CD4-positive, alpha-beta T cell (primary cell): ENCODE measurements at regions not wholly inside any gene's neighbourhood (a gene's known extent, or its start where the extent isn't known, plus 50 kb on each side); places are given as distances from the start of the nearest gene placed in this dataset.

Source experiments
- ATAC-seq: fragments of 200-7000 bp; cut with Tn5 transposase; one replicate; pipeline ENCODE4 v1.10.0; 2022; ENCODE audit warnings: mild to moderate bottlenecking; ENCODE audit not compliant: poor library complexity
- CTCF ChIA-PET: fragments of 350-600 bp; sonication (Branson Sonifier 250); formaldehyde crosslinking; loops from one replicate; lab custom pipeline; 2021; ENCODE audit warnings: antibody characterized with exemption, inconsistent platforms; lab: Charles Lee
- POLR2A ChIA-PET: fragments of 350-600 bp; sonication (Branson Sonifier 250); formaldehyde crosslinking; loops from one replicate; lab custom pipeline; 2021; ENCODE audit warnings: antibody characterized with exemption, inconsistent platforms; lab: Charles Lee
- DNase-seq, 14 experiments: peaks; one replicate each; pipeline ENCODE4 v3.0.0-alpha.2; 2013 to 2020; ENCODE audit warnings: mixed read lengths in 2 of 14
- H3K27ac ChIP-seq, 2 donors: one replicate each; pipeline versions ENCODE4 v1.5.1 to v1.7.0; 2013; ENCODE audit warnings: low read length in 2 of 2, low read depth in 1 of 2, mild to moderate bottlenecking in 1 of 2
- H3K27me3 ChIP-seq, 2 experiments: 1 replicate in 1 of 2; 2 replicates in 1 of 2; pipeline versions ENCODE4 v1.6.1 to v1.7.0; 2013; ENCODE audit warnings: low read length in 2 of 2, control low read depth in 1 of 2, mild to moderate bottlenecking in 1 of 2, moderate library complexity in 1 of 2; ENCODE audit not compliant: insufficient read depth in 2 of 2, control insufficient read depth in 1 of 2
- H3K36me3 ChIP-seq: one replicate; pipeline ENCODE4 v1.6.1; 2013; ENCODE audit warnings: low read length, control low read depth; ENCODE audit not compliant: insufficient read depth
- H3K4me1 ChIP-seq: one replicate; pipeline ENCODE4 v1.6.1; 2013; ENCODE audit warnings: low read length, control low read depth; ENCODE audit not compliant: insufficient read depth
- H3K4me3 ChIP-seq: one replicate; pipeline ENCODE4 v1.5.1; 2013; ENCODE audit warnings: mild to moderate bottlenecking, low read length, moderate library complexity
- H3K9me3 ChIP-seq, 2 experiments: 1 replicate in 1 of 2; 2 replicates in 1 of 2; pipeline versions ENCODE4 v1.6.1 to v1.7.0; 2013; ENCODE audit warnings: low read length in 2 of 2, mild to moderate bottlenecking in 2 of 2, control low read depth in 1 of 2, moderate library complexity in 1 of 2; ENCODE audit not compliant: control insufficient read depth in 1 of 2, insufficient read depth in 1 of 2
- H3K27ac Mint-ChIP-seq: one replicate; pipeline ENCODE4 v1.8.0; 2020; ENCODE audit warnings: mixed read lengths
- H3K27me3 Mint-ChIP-seq: one replicate; pipeline ENCODE4 v1.8.0; 2021; ENCODE audit warnings: mixed read lengths
- H3K36me3 Mint-ChIP-seq: one replicate; pipeline ENCODE4 v1.8.0; 2021; ENCODE audit warnings: low read depth, mixed read lengths
- H3K4me1 Mint-ChIP-seq: one replicate; pipeline ENCODE4 v1.8.0; 2021; ENCODE audit warnings: low read depth, mixed read lengths
- H3K4me3 Mint-ChIP-seq: one replicate; pipeline ENCODE4 v1.8.0; 2020; ENCODE audit warnings: mild to moderate bottlenecking, mixed read lengths
- H3K9me3 Mint-ChIP-seq: one replicate; pipeline ENCODE4 v1.8.0; 2020; ENCODE audit warnings: mixed read lengths
- intact Hi-C, 2 experiments: fragments of 100-400 bp; cut with DNase I in 1 of 2; cut with micrococcal nuclease in 1 of 2; formaldehyde crosslinking; loops; one replicate each; pipeline versions ENCODE4 v1.15.1 to v1.9.0; 2023 to 2025; cut with DNase I, micrococcal nuclease
- TF ChIP-seq, protein P1 (sequence below): fragments of 200-600 bp; IDR thresholded peaks from one replicate; pipeline ENCODE4 v1.8.0; 2022; ENCODE audit warnings: antibody characterized with exemption, mild to moderate bottlenecking

DNA sequence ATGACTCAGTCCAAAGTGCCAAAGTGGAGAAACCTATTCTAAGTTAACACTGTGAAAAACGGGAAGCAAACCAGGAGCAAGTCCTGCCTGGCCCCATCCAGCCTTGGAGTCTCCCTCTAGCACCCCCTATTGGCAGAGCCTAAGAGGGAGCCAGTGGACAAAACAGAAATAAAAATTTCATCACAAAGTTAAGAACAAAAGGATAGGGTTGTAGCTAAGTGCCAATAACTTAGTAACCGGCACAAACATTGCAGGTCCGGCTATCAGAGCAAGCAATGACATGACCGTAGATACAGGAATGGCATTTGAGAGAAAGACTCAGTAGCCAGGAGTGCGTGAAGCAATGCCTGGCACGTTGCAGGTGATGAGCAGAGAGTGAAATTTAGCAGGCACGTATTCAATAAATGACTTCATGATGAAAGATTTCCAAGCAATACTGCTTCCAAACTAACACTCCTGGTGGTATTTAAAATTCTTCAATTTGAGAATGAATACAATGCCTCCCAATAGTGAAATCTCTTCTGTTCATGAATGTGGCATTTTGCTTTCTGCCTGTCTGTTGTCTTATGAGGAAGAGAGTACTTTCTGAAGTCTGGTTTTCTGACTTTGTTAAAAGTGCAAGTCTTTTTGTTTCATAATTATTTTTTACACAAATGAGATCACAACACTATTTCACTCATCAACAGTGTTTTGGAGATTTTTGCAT is 391.0 kb downstream of the OMA1 start:
- Histone ChIP-seq H3K9me3 (no peaks in the 10 kb centered on the region), H3K27ac (no peak overlapping the region), H3K36me3 (no peaks in the 10 kb centered on the region), H3K27me3 (no peaks in the 10 kb centered on the region), H3K4me3 (no peak overlapping the region), H3K4me1 (no peaks in the 10 kb centered on the region)
- CTCF ChIA-PET: no interaction called here
- DNase-seq (no peak), ATAC-seq (no peak)
- TF ChIP-seq, protein P1, sequence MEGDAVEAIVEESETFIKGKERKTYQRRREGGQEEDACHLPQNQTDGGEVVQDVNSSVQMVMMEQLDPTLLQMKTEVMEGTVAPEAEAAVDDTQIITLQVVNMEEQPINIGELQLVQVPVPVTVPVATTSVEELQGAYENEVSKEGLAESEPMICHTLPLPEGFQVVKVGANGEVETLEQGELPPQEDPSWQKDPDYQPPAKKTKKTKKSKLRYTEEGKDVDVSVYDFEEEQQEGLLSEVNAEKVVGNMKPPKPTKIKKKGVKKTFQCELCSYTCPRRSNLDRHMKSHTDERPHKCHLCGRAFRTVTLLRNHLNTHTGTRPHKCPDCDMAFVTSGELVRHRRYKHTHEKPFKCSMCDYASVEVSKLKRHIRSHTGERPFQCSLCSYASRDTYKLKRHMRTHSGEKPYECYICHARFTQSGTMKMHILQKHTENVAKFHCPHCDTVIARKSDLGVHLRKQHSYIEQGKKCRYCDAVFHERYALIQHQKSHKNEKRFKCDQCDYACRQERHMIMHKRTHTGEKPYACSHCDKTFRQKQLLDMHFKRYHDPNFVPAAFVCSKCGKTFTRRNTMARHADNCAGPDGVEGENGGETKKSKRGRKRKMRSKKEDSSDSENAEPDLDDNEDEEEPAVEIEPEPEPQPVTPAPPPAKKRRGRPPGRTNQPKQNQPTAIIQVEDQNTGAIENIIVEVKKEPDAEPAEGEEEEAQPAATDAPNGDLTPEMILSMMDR: no peak
- POLR2A ChIA-PET: no interaction called here
- H3K27ac Mint-ChIP-seq: no peak overlapping the region
- no peaks in the 10 kb centered on the region for H3K27me3 Mint-ChIP-seq
- no peaks in the 10 kb centered on the region for H3K9me3 Mint-ChIP-seq
- H3K4me1 Mint-ChIP-seq: no peaks in the 10 kb centered on the region
- H3K4me3 Mint-ChIP-seq: no peak overlapping the region
- H3K36me3 Mint-ChIP-seq: no peaks in the 10 kb centered on the region
- intact Hi-C loops: no loop called here

DNA sequence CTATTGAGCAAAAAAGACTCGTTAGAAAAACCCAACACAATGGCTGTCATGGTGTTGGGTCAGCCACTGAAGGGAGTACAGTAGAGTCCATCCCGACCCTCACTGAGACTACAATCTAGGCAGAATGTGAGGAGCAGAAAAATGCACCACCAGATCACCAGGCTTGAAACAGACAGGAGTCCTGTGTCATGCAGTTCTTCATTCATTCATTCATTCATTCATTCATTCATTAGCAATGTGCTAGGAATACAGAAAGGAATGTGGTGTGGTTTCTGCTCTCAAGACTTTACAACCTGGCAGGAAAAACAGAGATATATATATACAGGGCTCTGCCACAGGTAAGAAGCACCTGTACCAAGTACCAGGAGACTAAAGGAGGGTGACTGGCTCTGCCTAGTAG is 392.3 kb downstream of the OMA1 start:
- no peaks in the 10 kb centered on the region for H3K36me3 ChIP-seq
- Mint-ChIP-seq H3K36me3 (no peaks in the 10 kb centered on the region), H3K27me3 (no peaks in the 10 kb centered on the region), H3K9me3 (no peaks in the 10 kb centered on the region), H3K4me1 (no peaks in the 10 kb centered on the region), H3K4me3 (no peak overlapping the region), H3K27ac (no peak overlapping the region)
- no peak overlapping the region for H3K4me3 ChIP-seq
- DNase-seq (no peak), ATAC-seq (no peak)
- H3K4me1 ChIP-seq: no peaks in the 10 kb centered on the region
- H3K27me3 ChIP-seq: no peaks in the 10 kb centered on the region
- H3K9me3 ChIP-seq: no peaks in the 10 kb centered on the region
- ChIA-PET CTCF (no interaction called here), POLR2A (no interaction called here)
- TF ChIP-seq, protein P1: no peak
- H3K27ac ChIP-seq: no peak overlapping the region
- intact Hi-C loops: no loop called here

DNA sequence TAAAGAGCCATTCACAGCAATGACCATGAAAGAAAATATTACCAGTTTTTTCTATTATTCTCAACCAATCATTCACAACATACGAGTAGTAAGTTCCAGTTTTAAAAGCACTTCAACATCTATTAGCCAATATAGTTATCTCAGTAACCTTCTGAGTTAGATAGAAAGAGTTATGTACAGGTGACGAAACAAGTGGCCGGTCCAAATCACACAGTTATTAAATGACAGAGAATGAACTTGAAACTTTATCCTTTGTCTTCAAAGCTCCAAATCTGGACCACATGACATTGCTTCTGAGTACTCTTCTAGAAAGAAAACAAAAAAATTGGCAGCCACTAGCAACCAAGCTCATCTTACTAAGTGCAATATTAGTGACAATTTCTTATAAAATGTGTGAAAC is 393.8 kb downstream of the OMA1 start:
- H3K27me3 ChIP-seq: no peaks in the 10 kb centered on the region
- DNase-seq (no peak), ATAC-seq (no peak)
- ChIA-PET POLR2A (no interaction called here), CTCF (interaction anchor here (1.1 to 1.2 kb wide), 2 partner anchors 11 to 13 kb away, joined by 3 read pairs; no protein-coding TSS in a partner anchor)
- no peaks in the 10 kb centered on the region for H3K9me3 Mint-ChIP-seq
- H3K4me3 ChIP-seq: no peak overlapping the region
- no peaks in the 10 kb centered on the region for H3K4me1 Mint-ChIP-seq
- H3K36me3 ChIP-seq: no peaks in the 10 kb centered on the region
- H3K27me3 Mint-ChIP-seq: no peaks in the 10 kb centered on the region
- H3K4me1 ChIP-seq: no peaks in the 10 kb centered on the region
- TF ChIP-seq, protein P1: no peak
- intact Hi-C loops: no loop called here
- H3K27ac ChIP-seq: no peak overlapping the region
- no peak overlapping the region for H3K4me3 Mint-ChIP-seq
- H3K36me3 Mint-ChIP-seq: no peaks in the 10 kb centered on the region
- H3K9me3 ChIP-seq: no peaks in the 10 kb centered on the region
- no peak overlapping the region for H3K27ac Mint-ChIP-seq
